T-helper 9 cell (primary cell): ENCODE measurements at regions not wholly inside any gene's neighbourhood (a gene's known extent, or its start where the extent isn't known, plus 50 kb on each side); places are given as distances from the start of the nearest gene placed in this dataset.
A peak's percentile ranks its signal among the peaks of the same experiment; 100 is the strongest.
"Not testable (repeated sequence)": the region's sequence is repeated elsewhere in the genome, so short reads cannot be mapped to it uniquely, and the experiment has no call there.

Experiments used
- DNase-seq: peaks from one replicate; pipeline ENCODE4 v3.0.0-alpha.2; 2020

DNA sequence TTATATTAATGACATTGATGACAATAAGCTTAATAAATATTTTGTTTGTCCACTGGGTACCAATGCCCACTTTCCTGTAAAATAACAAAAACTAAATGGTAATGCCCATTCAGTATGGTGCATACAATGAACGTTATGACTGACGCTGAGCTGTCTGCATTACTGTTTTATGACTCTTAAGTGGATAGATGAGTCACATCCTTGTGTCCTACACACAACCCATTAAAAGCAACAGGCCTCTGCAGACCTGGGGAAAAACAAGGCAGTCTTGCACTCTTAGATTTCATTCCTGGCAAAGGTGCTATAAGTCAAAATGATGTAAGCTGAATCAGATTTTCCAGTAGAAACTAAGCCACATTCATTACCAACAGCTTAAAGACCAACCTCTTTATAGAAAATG, 176.3 kb upstream of the TMEM45B start:
- DNase-seq = no peak

DNA sequence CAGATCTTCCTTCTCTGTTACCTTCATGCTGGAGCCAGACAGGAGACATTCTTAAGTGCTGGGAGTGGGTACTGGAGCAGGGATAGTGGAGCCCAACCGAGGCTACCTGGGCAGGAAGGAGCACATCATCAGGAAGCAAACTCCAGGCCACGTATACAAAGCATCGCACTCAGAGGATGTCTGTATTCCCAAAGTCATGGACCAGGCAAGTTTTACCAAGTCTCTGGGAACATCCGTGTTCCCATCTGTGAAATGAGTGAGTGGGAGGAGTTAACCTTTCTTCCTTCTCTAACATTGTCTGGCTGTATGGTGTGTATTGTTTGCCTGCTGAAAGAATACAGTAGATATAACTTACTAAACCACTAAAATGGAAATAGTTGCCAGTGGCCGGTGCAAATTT, 175.0 kb upstream of the TMEM45B start:
- DNase-seq = no peak

DNA sequence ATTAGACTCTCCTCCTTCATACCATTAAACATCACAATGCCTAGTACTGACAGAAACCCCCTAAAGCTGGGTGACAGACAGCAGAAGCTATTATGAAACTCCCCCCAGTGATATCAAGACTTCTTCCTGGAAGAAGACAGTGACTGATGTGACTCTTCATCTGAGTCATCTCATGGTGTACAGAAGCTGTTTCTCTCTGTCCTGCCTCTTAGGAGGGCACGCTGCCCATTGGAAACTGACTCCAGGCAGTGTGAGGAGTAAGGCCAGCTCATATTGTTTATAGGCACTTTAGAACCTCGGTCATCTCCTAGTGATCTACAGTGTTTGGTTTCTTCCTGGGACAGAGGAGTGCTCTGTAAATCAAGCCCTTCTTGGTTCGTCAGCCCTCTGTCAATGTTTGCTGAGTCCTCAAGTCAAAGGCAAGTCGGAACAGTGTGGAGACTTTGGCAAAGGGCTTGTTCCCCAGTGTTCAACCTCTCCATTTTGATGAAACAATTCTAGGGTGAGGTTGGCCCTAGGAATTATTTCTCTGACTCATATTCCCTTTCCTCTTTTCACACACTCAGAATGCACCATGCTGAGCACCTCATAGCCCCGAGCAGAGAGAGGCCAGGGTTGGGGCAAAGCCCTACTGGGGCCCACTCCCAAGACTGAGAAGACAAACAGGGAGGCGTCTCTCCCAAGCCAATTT, 172.5 kb upstream of the TMEM45B start:
- DNase-seq = no peak

DNA sequence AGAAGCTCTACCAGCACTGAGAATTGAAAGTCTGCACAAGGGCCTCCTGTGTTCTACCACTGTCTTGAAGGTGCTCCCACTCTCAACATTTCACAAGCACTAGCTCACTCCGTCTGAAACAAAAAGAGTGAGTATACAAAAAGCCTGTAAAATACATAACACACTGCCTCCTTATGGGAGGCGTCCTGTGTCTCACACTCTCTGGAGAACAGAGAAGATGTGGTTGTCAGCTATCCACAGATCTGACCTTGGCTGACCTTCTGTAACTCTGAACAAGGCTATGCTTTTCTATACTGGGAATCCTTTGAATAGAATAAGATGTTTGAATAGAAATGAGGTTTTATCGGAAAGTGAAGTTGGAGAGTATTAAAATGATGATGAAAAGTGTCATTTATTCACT, 171.3 kb upstream of the TMEM45B start:
- no peak for DNase-seq

DNA sequence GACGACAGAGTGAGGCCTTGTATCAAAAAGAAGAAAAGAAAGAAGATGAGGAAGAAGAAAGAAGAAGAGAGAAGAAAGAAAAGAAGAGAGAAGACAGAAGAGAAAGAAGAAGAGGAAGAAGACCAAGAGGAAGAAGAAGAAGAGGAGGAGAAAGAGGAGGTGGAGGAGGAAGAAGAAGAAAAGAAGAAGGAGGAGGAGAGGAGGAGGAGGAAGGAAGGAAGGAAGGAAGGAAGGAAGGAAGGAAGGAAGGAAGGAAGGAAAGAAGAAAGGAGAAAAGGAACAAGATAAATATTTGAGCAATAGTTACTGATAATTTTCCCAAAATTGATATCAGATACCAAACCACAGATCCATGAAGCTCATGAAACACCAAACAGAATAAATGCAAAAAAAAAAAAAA, 169.7 kb upstream of the TMEM45B start:
- no peak for DNase-seq

DNA sequence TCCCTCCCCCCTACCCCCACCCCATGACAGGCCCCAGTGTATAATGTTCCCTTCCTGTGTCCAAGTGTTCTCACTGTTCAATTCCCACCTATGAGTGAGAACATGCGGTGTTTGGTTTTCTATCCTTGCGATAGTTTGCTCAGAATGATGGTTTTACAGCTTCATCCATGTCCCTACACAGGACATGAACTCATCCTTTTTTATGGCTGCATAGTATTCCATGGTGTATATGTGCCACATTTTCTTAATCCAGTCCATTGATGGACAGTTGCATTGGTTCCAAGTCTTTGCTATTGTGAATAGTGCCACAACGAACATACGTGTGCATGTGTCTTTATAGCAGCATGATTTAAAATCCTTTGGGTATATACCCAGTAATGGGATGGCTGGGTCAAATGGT, 165.6 kb upstream of the TMEM45B start:
- not testable (repeated sequence) for DNase-seq

DNA sequence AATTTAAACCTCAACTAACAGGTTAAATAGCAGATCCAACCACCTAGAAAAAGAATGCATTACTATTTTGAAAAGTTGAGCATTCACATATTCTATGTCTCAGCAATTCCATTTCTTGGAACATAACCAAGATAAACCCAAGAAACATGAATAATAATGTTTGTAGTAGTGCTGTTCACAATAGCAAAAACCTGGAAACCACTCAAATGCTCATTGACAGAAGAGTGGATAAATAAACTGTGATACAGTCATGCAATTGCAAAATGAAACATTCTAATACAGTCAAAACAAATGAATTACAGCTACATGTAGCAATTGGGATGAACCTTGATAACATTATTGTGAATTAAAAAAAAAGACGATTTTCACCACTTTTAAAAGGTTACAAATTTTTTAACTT, 162.8 kb upstream of the TMEM45B start:
- no peak for DNase-seq

DNA sequence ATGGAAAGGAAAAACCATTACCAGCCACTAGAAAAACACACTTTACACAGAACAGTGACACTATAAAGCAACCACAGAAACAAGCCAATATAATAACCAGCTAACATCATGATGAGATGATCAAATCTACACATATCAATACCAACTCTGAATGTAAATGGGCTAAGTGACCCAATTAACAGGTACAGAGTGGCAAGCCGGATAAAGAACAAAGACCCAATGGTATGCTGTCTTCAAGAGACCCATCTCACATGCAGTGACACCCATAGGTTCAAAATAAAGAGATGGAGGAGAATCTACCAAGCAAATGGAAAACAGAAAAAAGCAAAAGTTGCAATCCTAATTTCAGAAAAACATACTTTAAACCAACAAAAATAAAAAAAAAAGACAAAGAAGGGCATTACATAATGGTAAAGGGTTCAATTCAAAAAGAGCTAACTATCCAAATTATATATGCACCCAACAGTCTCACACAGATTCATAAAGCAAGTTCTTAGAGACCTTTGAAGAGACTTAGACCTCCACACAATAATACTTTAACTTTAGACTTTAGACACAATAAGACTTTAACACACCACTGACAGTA, 160.3 kb upstream of the TMEM45B start:
- no peak for DNase-seq

DNA sequence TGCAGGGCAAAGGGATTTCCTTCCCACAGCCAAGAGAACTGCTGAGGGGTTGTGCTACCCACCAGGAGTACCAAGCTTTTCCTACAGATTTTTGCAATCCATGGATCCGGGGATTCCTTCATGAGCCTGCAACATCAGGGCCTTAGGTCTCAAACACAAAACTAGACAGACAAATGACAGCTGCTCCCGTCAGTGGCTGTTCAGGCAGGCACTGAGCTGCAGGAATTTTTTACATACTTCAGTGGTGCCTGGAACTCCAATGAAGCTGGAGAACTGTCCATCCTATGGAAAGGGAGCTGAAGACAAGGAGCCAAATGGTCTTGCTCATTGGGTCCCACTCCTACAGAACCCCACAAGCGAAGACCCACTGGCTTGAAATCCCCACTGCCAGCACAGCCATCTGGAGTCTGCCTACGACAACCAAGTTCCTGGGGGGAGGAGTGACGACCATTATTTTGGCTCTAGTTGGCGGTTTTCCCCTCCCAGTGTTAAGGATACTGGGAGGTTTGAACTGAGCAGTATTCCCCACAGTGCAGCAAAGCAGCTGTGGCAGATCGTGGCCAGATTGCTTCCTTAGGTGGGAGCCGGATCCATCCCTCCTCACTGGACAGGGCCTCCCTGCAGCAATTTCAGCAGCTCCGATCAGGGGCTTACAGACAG, 157.7 kb upstream of the TMEM45B start:
- no peak for DNase-seq

DNA sequence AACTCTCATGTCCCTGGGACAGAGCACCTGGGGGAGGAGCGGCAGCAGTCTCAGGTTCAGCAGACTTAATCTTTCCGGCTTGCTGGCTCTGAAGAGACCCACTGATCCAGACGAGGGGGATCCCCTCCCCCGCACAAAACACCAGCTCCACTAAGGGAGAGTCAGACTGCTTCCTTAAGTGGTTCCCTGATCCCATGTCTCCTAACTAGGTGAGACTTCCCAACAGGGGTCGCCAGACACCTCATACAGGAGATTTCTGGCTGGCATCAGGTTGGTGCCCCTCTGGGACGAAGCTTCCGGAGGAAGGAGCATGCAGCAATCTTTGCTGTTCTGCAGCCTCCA, 157.2 kb upstream of the TMEM45B start:
- DNase-seq = no peak

DNA sequence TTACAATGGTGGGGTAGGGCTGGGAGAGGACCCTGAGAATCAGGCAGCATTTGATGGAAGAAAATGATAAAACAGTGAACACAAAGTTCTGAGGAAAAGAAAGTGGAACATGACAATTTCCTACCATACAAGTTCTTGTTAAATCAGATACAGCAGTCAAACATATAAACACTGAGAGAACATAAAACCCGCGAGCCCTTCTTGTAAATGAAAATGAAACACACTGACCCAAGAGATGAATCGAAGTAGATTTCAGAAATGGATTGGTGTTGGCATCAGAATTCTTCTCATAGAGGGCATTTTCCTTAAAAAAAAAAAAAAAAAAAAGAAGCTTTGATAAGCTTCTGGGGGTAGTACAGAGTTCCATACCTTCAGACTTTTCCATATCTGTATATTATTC, 134.7 kb upstream of the TMEM45B start:
- no peak for DNase-seq

DNA sequence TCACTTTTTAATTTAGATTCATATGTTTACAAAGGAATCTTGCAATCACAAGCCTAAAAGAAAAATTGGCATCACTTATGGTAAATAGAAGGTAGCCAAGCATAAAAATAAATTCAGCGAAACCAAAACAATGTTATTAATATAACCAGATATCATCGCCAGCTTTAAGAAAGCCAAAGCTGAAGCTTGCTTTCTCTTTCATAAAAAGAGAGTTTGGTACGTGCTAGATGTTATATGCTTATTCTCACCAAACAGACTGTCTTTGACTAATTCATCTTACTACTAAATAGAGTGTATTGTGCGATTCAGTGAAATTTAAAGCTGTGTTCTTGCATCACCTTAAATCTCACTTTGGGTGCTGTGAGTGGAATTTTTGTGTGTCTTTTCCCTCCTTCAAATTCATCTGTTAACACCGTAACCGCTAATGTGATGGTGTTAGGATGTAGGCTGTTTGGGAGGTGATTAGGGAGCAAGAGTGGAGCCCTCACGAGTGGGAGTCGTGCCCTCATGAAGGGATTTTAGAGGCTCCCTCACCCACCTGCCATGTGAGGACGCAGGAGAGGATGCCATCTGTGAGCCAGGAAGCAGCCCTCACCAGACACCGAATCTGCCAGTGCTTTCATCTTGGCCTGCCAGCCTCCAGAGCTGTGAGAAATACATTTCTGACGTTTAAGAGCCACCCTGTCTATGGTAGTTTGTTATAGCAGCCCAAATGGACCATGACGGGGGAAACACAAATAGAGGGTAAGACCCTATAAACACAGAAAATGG, 134.1 kb upstream of the TMEM45B start:
- DNase-seq = no peak

DNA sequence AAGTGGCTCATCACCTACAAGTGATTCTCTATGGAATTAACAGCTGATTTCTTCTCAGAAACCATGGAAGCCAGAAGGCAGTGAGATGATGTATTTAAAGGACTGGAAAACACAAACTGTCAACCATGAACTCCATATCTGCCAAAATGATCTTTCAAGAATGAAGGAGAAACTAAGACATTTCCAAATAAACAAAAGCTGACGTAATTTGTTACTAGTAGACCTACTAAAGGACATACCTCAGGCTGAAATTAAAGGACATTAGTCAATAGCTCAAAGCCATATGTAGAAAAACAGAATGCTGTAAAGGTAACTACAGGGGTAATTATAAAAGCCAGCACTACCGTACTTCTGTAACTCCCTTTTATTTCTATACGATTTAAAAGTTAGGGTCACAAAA, 129.4 kb upstream of the TMEM45B start:
- DNase-seq = no peak

DNA sequence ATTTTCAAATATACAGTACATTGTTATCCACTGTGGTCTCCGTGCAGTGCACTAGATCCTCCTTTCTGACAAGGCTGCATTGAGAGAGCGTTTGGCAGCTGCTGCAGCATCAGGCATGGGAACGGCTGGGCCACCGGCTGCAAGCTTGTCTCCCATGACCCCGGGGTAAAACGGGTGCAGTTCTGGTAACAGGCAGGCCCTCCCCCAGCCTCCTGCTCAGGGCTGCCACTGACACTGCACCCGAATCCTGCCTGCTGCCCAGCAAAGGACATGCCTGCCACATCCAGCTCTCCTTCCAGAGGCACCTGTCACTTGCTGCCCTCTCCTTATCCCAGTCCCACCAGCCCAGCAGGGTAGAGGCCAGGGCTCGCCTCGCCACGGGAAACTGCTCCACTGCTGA, 124.5 kb upstream of the TMEM45B start:
- no peak for DNase-seq

DNA sequence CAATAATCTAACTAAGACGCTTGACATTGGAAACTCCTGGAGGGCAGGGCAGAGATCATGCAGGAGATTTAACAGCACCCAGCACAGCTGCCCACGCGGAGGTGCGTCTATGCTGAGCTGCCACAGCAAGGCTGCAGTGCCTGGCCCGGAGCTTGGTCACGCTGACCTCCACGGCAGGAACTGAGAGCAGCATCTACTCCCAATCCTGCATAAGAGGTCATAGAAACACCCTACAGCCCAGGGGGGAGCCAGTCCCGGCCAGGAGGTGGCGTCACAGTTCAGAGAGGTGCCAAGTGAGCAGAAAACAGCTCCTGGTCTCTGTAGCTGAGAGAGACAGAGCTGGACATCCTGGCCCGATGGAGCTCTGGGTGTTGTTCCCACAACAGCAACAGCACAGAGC, 121.1 kb upstream of the TMEM45B start:
- DNase-seq = no peak

DNA sequence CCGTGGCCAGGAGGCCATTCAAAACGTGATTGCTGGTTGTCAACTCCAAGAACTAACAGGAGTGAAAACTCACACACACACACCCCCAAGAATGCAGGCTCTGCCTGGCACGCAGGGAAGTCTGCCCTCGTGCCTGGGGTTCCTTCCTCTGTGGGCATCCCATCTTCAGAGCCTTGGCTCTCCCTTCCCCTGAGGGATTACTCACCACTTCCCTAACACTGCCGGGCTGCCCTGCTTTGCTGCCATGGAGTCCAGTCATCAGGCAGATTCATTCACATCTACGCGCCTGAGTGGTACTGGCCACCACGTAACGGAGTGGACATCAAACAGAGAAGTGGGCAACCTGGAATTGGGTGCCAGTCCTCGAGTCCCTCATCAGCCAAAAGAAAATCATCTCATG, 120.7 kb upstream of the TMEM45B start:
- no peak for DNase-seq

DNA sequence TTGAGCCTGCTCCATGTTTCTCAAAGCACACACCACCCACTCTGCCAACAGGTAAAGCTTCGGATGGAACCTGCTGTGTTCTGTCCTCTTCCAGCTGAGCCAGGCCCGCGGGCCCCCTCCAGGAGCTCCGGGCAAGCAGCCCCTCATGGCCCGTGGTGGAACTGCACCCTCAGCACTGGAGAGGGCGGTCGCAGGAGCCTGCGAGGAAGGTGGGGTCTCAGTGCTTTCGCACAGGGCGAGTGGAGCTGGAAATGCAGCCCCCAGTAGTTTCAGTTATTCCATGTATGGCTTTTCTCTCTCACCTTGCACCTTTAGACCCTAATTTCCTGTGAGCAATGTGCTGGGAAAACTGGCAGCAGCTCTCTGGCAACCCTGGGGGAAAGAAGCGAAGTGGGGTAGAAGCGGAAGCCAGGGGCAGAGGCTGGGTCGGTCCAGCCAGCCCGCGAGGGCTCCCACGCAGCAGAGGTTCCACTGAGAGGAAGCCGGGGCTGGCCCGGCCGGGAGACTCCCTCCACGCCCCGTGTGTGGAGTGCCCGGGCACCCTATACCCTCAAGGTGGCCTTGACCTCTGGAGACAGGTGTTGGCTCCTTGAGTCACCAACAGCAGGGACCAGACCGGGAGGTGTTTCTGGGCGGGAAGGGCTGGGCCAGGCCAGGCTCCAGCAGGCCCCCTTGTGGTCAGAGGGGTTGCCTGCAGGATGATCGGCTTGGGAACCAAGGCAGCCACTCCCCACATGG, 119.9 kb upstream of the TMEM45B start:
- peak; percentile 42 for DNase-seq

DNA sequence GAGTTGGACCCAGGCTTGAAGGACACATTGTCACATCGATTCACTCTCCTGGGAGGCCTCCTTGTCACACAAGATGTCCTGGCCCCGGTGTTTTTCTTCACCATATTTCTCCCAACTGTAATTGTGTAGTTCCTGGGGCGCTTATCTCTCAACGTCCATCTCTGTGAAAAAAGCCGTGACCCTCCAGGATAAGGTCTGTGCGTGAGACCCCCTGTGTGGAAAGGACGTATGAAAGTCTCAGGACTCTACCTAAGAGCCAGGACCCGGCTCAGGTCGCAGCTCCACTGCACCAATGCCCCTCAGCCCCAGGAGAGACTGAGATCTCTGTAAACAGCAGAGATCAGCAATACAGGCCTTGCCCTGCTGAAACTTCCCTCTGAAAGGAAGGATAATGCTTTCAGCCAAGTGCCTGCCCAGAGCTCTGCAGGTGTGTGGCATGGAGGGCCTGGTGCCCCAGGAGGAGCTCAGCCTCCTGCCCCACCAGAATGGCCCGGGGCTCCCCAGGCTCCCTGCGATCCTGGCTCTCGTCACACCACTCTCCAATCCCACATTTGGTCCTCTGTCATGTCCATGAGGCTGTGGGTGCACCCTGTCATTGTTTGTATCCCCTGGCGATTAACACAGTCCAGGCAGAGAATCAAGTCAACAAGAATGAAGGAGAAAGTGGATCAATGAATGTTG, 119.2 kb upstream of the TMEM45B start:
- no peak for DNase-seq

DNA sequence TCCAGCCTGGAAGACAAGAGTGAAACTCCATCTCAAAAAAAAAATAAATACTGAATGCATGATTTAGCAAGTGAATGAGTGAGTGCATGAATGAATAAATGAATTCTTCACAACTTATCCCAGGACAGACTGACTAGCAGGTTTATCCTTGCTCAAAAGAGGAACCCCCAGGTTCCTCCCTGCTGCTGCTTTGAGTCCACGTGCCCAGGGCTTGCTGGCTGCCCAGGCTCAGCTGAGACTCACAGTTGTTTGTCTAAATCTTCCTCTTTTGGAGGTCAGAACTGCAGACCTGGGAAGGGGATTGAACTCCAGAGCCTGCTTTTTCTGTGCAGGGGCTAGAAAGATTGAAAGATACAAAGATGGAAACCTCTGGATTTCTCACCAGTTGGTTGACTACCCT, 117.4 kb upstream of the TMEM45B start:
- no peak for DNase-seq

DNA sequence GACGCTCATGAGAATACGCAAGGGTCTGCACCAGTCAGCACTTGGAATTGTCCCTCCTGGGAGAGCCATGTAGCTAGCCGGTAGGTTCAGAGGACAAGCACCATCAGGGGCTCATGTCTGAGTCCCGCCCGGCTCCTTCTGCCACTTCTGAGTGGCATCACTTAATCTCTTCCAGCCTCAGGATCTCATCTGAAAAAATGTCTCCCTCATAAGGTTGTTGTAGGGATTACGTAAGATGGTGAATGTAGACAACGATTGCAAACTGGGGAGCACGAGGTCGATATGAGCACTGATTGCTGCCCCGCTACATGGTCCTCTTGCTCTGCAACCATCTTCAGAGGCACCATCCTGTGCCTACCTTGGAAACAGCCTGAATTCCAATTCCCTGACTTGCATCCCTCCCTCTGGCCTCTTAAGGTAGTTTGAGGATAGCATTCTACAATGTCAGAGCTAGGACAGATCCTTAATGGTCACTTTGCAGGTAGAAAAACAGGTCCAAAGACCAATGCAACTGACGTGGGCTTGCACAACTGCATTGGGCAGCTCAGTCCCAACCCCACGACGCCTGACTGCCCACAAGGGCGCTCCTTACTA, 115.8 kb upstream of the TMEM45B start:
- DNase-seq = no peak

DNA sequence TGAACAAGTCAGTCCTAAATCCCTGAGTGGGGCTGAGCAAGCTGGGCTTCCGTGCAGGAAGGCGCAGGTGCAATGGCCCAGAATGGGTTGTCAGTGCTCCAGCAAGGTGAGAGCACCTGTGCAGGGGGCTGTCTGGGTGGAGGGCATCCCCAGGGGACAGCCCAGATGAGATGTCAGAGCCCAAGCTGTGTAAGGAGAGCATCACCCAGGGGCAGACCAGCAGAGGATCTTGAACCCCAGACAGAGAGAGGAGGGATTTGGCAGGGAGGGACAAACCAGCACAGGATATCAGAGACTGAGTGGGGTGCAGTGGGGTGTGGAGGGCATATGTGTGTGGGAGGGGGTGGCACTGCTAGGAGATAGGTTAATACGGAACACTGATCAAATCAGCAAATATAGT, 114.9 kb upstream of the TMEM45B start:
- no peak for DNase-seq

DNA sequence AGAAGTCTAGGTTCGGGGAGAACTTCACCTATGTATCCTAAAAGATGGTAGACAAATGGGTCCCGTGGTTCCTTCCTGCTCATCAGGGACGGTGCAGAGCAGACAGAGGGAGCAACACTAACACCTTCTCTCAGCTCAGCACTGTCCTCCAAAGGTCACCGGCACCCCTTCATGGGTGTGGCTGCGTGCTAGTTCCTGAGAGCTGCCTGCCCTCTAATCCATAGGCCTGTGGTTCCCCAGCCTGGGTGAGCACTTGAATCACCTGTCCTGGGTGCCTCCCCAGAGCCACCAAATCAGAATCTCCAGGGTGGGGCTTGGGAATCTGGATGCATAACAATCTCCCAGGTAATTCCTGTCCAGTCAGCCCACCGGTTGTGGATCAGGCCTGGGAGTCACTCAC, 113.9 kb upstream of the TMEM45B start:
- DNase-seq = no peak
